Hepatocyte (in vitro differentiated cells): ENCODE measurements at regions not wholly inside any gene's neighbourhood (a gene's known extent, or its start where the extent isn't known, plus 50 kb on each side); places are given as distances from the start of the nearest gene placed in this dataset.

Experiments
- EZH2phosphoT487 ChIP-seq: fragments of 200-600 bp; sonication (generic); IDR thresholded peaks from one replicate; pipeline ENCODE4 v1.6.1; 2018; ENCODE audit warnings: antibody characterized with exemption, mild to moderate bottlenecking, low read depth, moderate library complexity; ENCODE audit not compliant: unreplicated experiment, severe bottlenecking
- TF ChIP-seq, protein P1 (sequence below): fragments of 200-600 bp; sonication (generic); IDR thresholded peaks from 2 replicates; pipeline ENCODE4 v1.5.1; 2016; ENCODE audit warnings: antibody characterized with exemption, mild to moderate bottlenecking; ENCODE audit not compliant: poor library complexity

DNA sequence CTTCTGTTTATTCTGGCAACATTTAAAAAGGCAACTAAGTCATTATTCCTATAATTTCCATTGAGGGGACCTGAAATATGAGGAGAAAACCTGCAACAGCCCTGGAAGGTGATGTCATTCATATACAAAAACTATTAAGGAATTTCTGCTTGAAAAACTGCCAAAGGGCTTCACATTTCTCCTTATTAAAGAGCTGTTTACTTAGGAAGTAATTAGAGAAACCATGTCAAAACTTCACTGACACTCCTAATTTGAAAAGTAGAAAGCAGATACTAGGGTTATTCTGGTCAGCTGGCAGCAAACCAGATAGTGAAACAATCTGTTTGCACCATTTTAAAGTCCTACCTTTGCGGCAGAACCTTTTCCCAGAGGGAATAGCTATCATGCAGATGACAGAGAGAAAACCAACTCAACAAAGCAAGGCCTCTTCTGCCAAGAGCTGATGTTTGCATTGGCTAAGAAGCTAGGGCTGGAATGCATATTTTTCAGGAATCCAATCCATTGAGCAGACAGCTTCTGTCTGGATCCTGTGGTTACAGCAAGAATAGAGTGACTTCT lies 592.2 kb upstream of the SYT4 start:
- TF ChIP-seq, protein P1, sequence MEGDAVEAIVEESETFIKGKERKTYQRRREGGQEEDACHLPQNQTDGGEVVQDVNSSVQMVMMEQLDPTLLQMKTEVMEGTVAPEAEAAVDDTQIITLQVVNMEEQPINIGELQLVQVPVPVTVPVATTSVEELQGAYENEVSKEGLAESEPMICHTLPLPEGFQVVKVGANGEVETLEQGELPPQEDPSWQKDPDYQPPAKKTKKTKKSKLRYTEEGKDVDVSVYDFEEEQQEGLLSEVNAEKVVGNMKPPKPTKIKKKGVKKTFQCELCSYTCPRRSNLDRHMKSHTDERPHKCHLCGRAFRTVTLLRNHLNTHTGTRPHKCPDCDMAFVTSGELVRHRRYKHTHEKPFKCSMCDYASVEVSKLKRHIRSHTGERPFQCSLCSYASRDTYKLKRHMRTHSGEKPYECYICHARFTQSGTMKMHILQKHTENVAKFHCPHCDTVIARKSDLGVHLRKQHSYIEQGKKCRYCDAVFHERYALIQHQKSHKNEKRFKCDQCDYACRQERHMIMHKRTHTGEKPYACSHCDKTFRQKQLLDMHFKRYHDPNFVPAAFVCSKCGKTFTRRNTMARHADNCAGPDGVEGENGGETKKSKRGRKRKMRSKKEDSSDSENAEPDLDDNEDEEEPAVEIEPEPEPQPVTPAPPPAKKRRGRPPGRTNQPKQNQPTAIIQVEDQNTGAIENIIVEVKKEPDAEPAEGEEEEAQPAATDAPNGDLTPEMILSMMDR, result no peak
- TF ChIP-seq EZH2phosphoT487, result no peak
